Astrocyte (in vitro differentiated cells and primary cell): ENCODE measurements at regions not wholly inside any gene's neighbourhood (a gene's known extent, or its start where the extent isn't known, plus 50 kb on each side); places are given as distances from the start of the nearest gene placed in this dataset.

Experiments
- CTCF ChIP-seq: IDR thresholded peaks from 2 replicates; pipeline ENCODE4 v1.5.1; 2011; ENCODE audit warnings: low read depth, mild to moderate bottlenecking, inconsistent platforms, low read length, moderate library complexity; ENCODE audit not compliant: insufficient read depth
- EZH2 ChIP-seq: IDR thresholded peaks from 2 replicates; pipeline ENCODE4 v1.6.1; 2012; ENCODE audit warnings: mild to moderate bottlenecking, low read length, inconsistent platforms; ENCODE audit not compliant: insufficient read depth

- TF ChIP-seq CTCF, result no peak
- no peak for TF ChIP-seq EZH2
These were observed 88.3 kb downstream of the SPP2 start for GRCh38 chr2:234138836-234139235.
